ENCODE measurements at regions not wholly inside any gene's neighbourhood (a gene's known extent, or its start where the extent isn't known, plus 50 kb on each side); places are given as distances from the start of the nearest gene placed in this dataset.

- Histone ChIP-seq H3K36me3 (no peaks in the 10 kb centered on the region), H3K4me1 (no peaks in the 10 kb centered on the region), H3K4me3 (no peak overlapping the region), H3K27ac (no peak overlapping the region), H3K27me3 (replicated peaks in 1 of 7) (peaks cover 0 to 42% (median 0%) of the 10 kb centered on the region in 7 donors), H3K9me3 (peaks cover 0 to 8% (median 0%) of the 10 kb centered on the region in 8 donors)
- no peak for TF ChIP-seq POLR2A (IDR thresholded peaks at IDR 0.05)
- TF ChIP-seq POLR2AphosphoS5 (IDR thresholded peaks at IDR 0.05) = no peak
- no peak for TF ChIP-seq CTCF (IDR thresholded peaks at IDR 0.05 in 8 of 11, conservative IDR thresholded peaks at IDR 0.05 in 3 of 11)
- DNase-seq = peak; percentile 27
- intact Hi-C loops (cut with DNase I; ENCODE audit: low total_unique reads) = no loop called here
- WGBS, 5 donors = 48 to 60% (median 55%) methylated on average over 9 of the region's 9 CpGs
Observed at GRCh38 chr22:48960980-48961660, 866.6 kb downstream of the BRD1 start.

- TF ChIP-seq CTCF (IDR thresholded peaks at IDR 0.05 in 8 of 11, conservative IDR thresholded peaks at IDR 0.05 in 3 of 11) = no peak
- TF ChIP-seq POLR2AphosphoS5 (IDR thresholded peaks at IDR 0.05) = no peak
- TF ChIP-seq POLR2A (IDR thresholded peaks at IDR 0.05) = no peak
Observed at GRCh38 chr22:48960576-48960975, 867.1 kb downstream of the BRD1 start.

GRCh38 chr22:48959496-48959895 is 868.2 kb downstream of the BRD1 start:
- peaks cover 0 to 42% (median 0%) of the 10 kb centered on the region in 7 donors for H3K27me3 ChIP-seq (replicated peaks in 1 of 7)
- no peak overlapping the region for H3K4me3 ChIP-seq
- H3K27ac ChIP-seq = no peak overlapping the region
- WGBS, 5 donors = 79 to 89% (median 85%) methylated on average over 8 of the region's 8 CpGs
- TF ChIP-seq CTCF (IDR thresholded peaks at IDR 0.05 in 8 of 11, conservative IDR thresholded peaks at IDR 0.05 in 3 of 11) = no peak
- TF ChIP-seq POLR2A (IDR thresholded peaks at IDR 0.05) = no peak
- no peak for TF ChIP-seq POLR2AphosphoS5 (IDR thresholded peaks at IDR 0.05)
- H3K9me3 ChIP-seq = peaks cover 0 to 8% (median 0%) of the 10 kb centered on the region in 8 donors
- H3K4me1 ChIP-seq = no peaks in the 10 kb centered on the region
- no peaks in the 10 kb centered on the region for H3K36me3 ChIP-seq
- intact Hi-C loops (cut with DNase I; ENCODE audit: low total_unique reads) = no loop called here
- DNase-seq = peak; percentile 39

More at GRCh38 chr22:48960576-48960975, 867.1 kb downstream of the BRD1 start:
- Histone ChIP-seq H3K27ac (no peak overlapping the region), H3K9me3 (peaks cover 0 to 8% (median 0%) of the 10 kb centered on the region in 8 donors), H3K36me3 (no peaks in the 10 kb centered on the region), H3K4me1 (no peaks in the 10 kb centered on the region), H3K4me3 (no peak overlapping the region), H3K27me3 (replicated peaks in 1 of 7) (peaks cover 0 to 42% (median 0%) of the 10 kb centered on the region in 7 donors)
- intact Hi-C loops (cut with DNase I; ENCODE audit: low total_unique reads) = no loop called here
- 53 to 59% (median 56%) methylated on average over 13 of the region's 13 CpGs for WGBS, 5 donors
- peak; percentile 27 for DNase-seq

- TF ChIP-seq POLR2AphosphoS5 (IDR thresholded peaks at IDR 0.05) = no peak
- TF ChIP-seq POLR2A (IDR thresholded peaks at IDR 0.05) = no peak
- TF ChIP-seq CTCF (IDR thresholded peaks at IDR 0.05 in 8 of 11, conservative IDR thresholded peaks at IDR 0.05 in 3 of 11) = no peak
- WGBS, 5 donors = 67 to 86% (median 79%) methylated on average over 5 of the region's 5 CpGs
- H3K27me3 ChIP-seq (replicated peaks in 1 of 7) = peaks cover 0 to 41% (median 0%) of the 10 kb centered on the region in 7 donors
- DNase-seq = peak; percentile 64
- no peaks in the 10 kb centered on the region for H3K9me3 ChIP-seq
- no peaks in the 10 kb centered on the region for H3K36me3 ChIP-seq
- H3K4me1 ChIP-seq = no peaks in the 10 kb centered on the region
- no peak overlapping the region for H3K27ac ChIP-seq
- no peak overlapping the region for H3K4me3 ChIP-seq
- intact Hi-C loops (cut with DNase I; ENCODE audit: low total_unique reads) = no loop called here
Observed at GRCh38 chr22:48957987-48958321, 869.7 kb downstream of the BRD1 start.

Measured in spleen (tissue), 11 donors.